CMK (cell line): ENCODE measurements at regions not wholly inside any gene's neighbourhood (a gene's known extent, or its start where the extent isn't known, plus 50 kb on each side); places are given as distances from the start of the nearest gene placed in this dataset.
"Not testable (repeated sequence)": the region's sequence is repeated elsewhere in the genome, so short reads cannot be mapped to it uniquely, and the experiment has no call there.

Experiments
- DNase-seq: peaks from one replicate; pipeline ENCODE4 v3.0.0-alpha.2; 2010; ENCODE audit warnings: low read depth

- DNase-seq, result peak; percentile 78
These were observed 61.1 kb upstream of the VAMP7 start for GRCh38 chrX:155819966-155820491.

GRCh38 chrX:155819525-155819924, 61.6 kb upstream of the VAMP7 start:
- no peak for DNase-seq

GRCh38 chrX:155814391-155814790, 66.8 kb upstream of the VAMP7 start:
- not testable (repeated sequence) for DNase-seq

- DNase-seq, result no peak
These were observed 101.3 kb upstream of the VAMP7 start for GRCh38 chrX:155779831-155780230.

- no peak for DNase-seq
These were observed 102.1 kb upstream of the VAMP7 start for GRCh38 chrX:155778844-155779553.

GRCh38 chrX:155774387-155774786, 106.8 kb upstream of the VAMP7 start:
- DNase-seq, result no peak

GRCh38 chrX:155767876-155768769, 113.0 kb upstream of the VAMP7 start:
- no peak for DNase-seq

GRCh38 chrX:155767051-155767875, 113.9 kb upstream of the VAMP7 start:
- peak; percentile 17 for DNase-seq

- DNase-seq, result no peak
These were observed 114.8 kb upstream of the VAMP7 start for GRCh38 chrX:155766321-155766720.

GRCh38 chrX:155761185-155761584, 120.0 kb upstream of the VAMP7 start:
- no peak for DNase-seq

- DNase-seq, result no peak
These were observed 123.9 kb upstream of the VAMP7 start for GRCh38 chrX:155757046-155757759.

- no peak for DNase-seq
These were observed 125.3 kb upstream of the VAMP7 start for GRCh38 chrX:155755706-155756337.

- DNase-seq, result no peak
These were observed 130.0 kb upstream of the VAMP7 start for GRCh38 chrX:155751131-155751530.

- DNase-seq, result no peak
These were observed 133.6 kb upstream of the VAMP7 start for GRCh38 chrX:155747520-155747919.

GRCh38 chrX:155745792-155746191, 133.0 kb upstream of the TMLHE start:
- peak; percentile 9 for DNase-seq

GRCh38 chrX:155744534-155744933, 131.8 kb upstream of the TMLHE start:
- DNase-seq, result no peak

- DNase-seq, result not testable (repeated sequence)
These were observed 115.6 kb upstream of the TMLHE start for GRCh38 chrX:155728335-155728734.

GRCh38 chrX:155718972-155719586, 106.3 kb upstream of the TMLHE start:
- no peak for DNase-seq

GRCh38 chrX:155715141-155715540, 102.4 kb upstream of the TMLHE start:
- no peak for DNase-seq

- no peak for DNase-seq
These were observed 82.7 kb upstream of the TMLHE start for GRCh38 chrX:155695419-155695818.

- no peak for DNase-seq
These were observed 81.9 kb upstream of the TMLHE start for GRCh38 chrX:155694649-155695048.
